Amygdala (tissue), 56 donors: ENCODE measurements at regions not wholly inside any gene's neighbourhood (a gene's known extent, or its start where the extent isn't known, plus 50 kb on each side); places are given as distances from the start of the nearest gene placed in this dataset.

ENCODE experiments used
- DNase-seq, 56 donors: peaks; one replicate each; lab custom pipeline; 2025; lab: John Stamatoyannopoulos, UW

DNA sequence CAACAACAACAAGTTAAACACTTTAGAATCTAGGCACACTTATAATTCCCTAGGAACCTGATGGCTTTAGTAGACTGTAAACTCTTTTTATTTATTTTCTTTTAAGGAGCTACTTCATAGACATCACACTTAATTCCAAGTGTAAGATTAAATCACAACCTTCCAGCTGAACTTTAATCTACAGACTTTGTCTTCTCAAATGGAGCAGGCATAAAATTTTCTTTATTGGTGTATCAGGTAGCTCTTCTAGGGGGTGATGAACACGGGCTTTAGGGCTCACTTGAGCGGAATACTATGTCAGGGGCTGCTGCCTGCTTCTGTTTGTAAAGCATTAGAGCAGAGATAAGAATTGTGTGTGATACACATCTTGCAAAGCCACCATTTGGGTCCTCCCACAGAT lies 525.8 kb upstream of the FAT3 start:
- no peak for DNase-seq

- DNase-seq = no peak
Measured at GRCh38 chr11:91694331-91694730, 530.3 kb upstream of the FAT3 start.

DNA sequence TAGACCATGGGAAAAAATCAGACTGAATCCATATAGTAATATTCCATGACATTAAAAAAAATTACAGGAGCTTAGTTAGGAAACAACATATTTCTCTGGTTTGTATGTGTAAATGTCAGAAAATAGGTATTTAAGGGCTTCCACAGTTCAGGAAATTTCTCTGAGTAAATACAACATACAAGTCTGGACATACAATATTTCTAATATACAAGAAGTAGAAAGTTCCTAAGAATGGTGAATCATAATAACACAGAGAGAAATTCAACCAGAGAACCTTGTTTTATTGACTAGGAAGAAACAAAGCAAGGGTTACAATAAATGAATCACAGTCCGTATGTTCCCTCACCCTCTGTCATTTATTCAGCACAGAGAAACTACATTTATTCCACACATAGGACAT lies 532.7 kb upstream of the FAT3 start:
- DNase-seq = no peak

DNA sequence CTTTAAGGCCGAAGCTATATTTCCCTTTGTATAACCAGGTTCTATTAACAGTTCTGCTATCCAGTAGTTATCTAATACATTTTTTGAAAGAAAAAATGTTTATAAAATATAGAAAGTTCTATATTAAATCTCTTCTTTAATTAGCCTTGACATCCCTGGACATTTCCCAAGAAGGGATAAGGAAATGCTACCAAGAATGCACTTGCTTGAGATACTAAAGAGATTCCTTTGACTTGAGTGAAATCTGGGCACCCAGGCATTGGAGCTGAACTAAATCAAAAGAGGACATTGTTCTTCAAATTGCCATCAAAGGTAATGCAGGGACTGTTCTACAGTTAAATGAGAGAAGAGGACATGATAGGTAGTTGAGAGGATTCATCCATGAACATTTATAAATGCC lies 535.9 kb upstream of the FAT3 start:
- no peak for DNase-seq

DNA sequence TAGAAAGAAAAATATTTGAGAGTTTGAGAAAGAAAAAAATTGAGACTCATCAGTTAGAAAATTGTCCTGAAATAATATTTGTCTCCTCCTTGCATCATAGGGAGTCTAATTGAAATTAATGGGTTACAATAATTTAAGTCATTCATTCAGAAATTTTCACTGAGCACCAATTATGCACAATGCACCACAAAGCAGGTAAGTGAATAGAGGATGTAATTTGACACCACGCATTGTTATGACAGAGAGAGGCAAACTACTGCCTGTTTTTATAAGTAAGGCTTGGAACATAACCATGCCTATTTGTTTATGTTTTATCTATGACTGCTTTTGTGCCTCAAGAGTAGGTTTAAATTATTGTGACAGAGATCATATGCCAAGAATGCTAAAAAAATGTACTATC lies 537.9 kb upstream of the FAT3 start:
- no peak for DNase-seq

DNA sequence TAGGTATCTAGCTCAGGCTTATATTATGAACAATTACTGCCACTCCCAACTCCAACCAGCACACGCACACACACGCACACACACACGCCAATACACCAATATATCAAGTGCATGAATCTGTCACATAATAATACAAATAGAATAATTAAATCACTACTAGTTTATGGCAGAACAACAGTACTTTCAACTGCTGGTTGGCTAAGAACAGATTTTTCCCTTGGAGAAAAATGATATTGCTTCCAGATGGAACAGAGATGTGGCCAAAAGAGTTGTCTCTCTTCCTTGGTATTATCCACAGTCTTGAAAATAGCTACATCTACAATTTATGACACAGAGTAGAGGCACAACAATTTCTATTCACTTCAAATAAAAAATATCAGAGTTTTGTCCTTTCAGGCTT lies 538.3 kb upstream of the FAT3 start:
- DNase-seq = no peak

GRCh38 chr11:91673705-91674104 lies 550.9 kb upstream of the FAT3 start:
- no peak for DNase-seq

DNA sequence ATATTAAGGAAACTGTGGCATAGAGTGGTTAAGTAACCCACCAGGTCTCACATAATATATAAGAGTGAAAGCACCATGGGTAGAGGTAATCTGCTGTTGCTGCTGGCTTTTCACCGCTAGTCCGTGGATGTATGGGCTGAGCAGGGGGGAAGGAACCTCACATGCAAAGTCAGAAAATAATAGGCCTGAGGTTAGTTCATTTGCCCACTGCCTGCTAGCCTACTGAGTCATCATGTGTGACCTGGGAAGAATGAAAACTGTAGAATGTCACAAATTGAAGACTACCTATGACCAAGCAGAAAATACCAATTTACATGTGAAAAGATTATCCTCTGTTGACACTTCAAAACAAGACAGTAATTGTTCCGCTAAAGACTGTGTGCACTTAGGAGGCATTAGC lies 560.1 kb upstream of the FAT3 start:
- no peak for DNase-seq

- no peak for DNase-seq
Measured at GRCh38 chr11:91660036-91660435, 564.6 kb upstream of the FAT3 start.

GRCh38 chr11:91654686-91655085 lies 569.9 kb upstream of the FAT3 start:
- DNase-seq = no peak

GRCh38 chr11:91653079-91653754 lies 571.4 kb upstream of the FAT3 start:
- DNase-seq = peak in 4 of 56 donors; percentile 1 to 10 (median 3)

GRCh38 chr11:91650802-91651201 lies 573.8 kb upstream of the FAT3 start:
- DNase-seq = no peak

DNA sequence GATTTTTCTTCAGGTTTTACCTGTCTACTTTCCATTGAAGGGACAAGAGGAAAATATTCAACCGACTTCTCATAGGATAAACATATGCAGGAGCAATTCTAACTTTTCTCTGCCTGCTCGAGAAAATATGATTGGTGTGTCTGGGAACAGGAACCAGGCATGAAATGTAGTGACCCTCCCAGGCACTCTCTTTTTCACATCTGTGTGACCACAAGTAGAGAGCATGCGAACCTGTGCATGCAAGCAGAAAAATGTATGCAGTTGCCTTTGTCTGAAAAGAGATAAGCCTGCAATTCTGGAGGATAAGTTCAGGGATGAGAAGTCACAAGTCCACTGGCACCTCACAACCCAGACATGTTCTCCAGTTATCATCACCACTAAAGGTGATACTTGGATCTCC lies 583.5 kb upstream of the FAT3 start:
- DNase-seq = no peak

DNA sequence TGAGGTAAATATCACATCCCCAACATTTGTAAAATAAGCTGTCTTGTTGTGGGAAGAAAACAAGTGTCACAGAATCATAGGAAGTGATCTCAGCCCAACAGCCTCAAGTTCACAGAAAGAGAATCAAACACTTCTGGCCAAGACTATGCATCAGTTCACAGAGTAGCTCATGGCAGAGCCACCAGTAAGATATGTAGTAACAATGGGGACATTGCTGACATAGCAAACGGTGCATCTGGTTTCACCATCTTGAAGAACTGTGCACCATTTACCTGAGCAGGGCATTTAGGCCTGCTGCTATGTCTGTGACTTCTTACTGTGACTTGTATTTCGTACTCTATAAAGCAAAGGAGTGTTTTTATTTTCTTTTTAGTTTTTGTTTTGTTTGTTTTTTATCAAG lies 585.3 kb upstream of the FAT3 start:
- DNase-seq = no peak

DNA sequence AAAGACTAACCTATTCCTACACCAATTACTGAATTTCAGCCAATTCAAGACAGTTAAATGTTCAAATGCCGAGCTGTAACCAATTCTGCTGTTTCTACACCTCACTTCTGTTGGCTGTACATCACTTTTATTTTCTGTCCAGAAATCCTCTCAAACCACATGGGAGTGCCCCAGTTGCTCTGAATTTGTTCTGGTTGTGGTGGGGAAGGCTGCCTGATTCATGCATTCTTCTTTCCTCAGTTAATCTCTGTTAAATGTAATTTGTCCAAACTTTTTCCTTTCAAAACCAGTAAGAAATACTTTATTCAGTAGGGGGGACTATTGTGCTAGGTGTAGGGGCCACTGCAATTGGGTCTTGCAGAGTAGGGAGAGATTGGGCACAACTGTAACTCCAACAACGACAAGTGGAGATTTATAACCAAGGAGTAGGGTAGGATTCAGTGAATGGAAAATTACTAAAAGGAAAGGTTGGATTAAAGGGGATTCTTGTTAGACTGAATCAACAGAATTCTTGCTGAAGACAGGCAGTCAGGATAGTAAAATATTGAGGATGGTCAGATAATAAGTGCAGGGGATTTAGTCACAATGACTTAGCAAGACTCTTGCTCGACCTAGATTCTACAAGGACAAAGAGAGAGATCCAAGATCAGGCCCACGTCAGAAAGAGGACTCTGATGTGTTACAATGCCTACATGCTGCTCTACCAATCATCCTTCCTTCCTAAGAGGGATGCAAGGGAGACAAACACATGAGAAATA lies 593.5 kb upstream of the FAT3 start:
- no peak for DNase-seq

GRCh38 chr11:91625495-91625894 lies 599.1 kb upstream of the FAT3 start:
- DNase-seq = no peak

DNA sequence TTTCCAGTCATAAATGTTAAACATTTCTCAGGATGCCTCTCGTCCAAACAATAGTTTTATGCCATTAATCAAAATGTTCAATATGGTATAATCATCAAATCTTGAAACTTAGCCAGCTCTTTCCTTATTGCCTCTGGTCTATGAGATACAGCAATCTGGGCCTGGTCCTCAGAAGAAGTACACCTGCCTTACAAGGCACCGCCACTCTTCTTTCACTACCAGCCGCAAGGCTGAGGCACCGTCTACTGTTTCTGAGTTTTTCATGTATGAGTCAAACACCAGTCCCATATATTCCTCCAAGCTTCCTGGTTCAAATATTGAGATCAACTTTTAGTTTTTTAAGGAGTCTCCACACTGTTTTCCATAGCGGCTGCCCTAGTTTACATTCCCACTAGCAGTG lies 600.6 kb upstream of the FAT3 start:
- DNase-seq = no peak

- no peak for DNase-seq
Measured at GRCh38 chr11:91608677-91609076, 615.9 kb upstream of the FAT3 start.

GRCh38 chr11:91596111-91596510 lies 628.5 kb upstream of the FAT3 start:
- DNase-seq = no peak

DNA sequence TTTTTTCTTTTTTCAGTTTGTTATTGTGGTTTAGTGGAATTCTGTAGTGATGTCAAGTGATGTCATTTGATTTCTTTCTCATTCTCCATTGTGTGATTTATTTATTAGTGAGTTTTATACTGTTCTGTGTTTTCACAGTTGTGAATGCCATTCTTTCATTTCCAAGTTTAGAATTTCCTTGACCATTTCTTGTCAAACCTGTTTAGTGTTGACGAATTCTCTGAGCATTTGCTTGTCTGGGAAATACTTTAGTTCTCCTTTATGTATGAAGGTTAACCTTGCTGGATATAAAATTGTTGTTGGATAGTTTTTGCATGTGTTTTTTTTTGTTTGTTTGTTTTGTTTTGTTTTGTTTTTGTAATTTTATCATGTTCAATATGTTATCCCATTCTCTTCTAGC lies 633.6 kb upstream of the FAT3 start:
- no peak for DNase-seq

DNA sequence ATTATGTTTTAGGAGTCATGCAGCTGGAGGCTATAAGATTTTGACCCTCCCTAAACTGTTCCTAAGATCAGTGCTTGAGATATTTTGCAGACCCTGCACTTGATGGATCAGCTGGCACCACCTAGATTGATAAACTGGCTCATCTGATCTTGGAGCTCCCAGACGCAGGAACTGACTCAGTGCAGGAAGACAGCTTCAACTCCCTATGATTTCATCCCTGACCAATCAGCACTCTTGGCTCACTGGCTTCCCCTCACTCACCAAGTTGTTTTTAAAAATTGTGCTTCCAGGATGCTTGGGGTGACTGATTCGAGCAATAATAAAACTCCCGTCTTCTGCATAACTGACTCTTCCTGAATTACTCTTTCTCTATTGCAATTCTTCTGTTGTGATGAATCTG lies 637.5 kb upstream of the FAT3 start:
- DNase-seq = no peak

GRCh38 chr11:91585035-91585801 lies 639.4 kb upstream of the FAT3 start:
- DNase-seq = no peak
